GM21529 (cell line): ENCODE measurements at regions not wholly inside any gene's neighbourhood (a gene's known extent, or its start where the extent isn't known, plus 50 kb on each side); places are given as distances from the start of the nearest gene placed in this dataset.
"Not testable (repeated sequence)": the region's sequence is repeated elsewhere in the genome, so short reads cannot be mapped to it uniquely, and the experiment has no call there.

ENCODE experiments used
- ATAC-seq: cut with Tn5 transposase; IDR thresholded peaks from one replicate; pipeline ENCODE4 v1.9.1; 2021; ENCODE audit not compliant: unreplicated experiment

DNA sequence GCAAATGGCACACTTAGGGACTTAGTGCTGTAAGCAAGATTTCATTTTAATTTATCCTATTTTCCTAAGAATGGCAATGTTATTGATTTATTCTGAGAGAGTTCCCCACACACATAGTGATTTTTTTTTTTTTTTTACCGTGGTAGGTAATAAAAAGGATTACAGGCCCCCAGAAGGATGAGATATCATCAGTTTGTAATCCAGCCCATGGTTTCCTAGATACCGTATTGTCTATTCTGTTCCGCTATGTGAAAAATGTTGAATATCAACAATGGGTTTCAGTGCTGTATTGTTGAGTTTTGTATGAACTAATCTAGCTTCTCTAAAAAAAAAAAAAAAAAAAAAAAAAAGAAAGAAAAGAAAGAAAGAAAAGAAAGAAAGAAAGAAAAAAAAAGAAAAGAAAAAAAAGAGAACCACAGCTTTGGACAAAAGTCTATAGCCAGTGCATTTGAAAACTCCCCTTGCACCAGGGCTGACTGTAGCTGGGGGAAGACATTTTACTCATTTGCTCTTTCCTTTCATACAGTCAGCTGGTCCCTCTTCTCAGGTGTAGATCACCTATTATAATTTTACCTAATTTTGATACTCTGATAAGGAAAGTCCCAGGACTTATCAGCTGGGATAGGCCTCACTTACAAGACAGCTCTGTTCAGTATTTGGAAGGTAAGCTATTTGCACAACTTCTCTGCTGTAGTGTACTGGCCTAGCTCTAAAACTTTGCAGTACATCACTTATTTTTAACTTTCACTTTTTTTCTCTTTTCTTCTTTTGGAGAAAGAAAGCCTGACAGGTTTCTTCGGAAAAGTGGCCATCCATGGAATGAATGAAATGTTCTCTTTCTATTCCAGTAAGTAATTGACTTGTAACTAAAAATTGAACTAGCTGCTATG is 101.4 kb upstream of the SOX2 start:
- ATAC-seq: no peak

DNA sequence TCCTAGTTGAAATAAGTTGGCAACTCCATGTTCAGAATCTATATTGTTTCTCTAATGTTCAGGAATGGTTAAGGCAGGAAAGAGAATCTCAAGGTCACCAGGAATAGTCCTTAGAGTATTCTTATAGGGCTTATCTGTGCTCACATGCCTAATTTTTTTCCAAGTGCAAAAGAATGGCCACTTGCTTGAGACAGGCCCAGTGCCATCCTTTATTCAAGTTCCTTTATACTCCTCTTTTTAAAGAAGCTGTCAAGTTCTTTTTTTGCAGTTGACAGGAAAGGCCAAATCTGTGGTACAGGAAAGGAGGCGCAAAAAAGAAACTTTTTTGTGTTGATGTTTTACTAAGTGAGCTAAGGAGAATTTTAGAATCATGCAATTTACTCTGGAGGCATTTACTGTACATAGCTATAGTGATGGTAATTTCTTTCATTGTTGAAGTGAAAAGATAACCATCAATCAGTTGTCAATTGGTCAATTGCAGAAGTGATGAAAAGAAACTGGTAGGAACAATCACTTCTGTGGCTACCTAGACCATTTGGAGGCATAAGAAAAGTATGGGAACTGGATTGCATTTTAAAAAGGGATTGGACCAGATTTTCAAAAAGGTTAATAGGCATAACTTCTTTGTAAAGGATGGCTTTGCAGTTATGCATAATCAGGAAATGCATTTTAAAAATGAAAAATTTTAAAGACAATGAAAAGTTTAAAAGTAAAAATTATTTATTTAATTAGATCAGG is 102.5 kb upstream of the SOX2 start:
- no peak for ATAC-seq

DNA sequence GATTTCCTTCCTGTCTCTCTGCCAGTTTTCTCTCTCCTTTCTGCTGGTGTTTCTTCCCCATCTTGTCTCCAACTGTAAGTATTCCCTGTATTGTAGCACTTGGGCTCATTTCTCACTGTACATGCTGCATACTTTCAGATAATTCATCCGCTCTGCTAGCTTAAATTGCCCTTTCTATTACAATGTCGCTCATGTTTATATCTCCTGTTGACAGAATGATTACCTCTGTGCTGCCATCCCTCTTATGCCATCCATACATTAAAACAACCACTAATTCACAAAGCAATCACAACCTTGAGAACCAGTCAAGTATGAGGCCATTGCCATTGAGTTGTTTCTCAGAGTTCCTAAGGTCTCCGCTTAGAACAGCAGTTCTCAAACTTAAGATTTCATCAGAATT is 107.5 kb upstream of the SOX2 start:
- no peak for ATAC-seq

DNA sequence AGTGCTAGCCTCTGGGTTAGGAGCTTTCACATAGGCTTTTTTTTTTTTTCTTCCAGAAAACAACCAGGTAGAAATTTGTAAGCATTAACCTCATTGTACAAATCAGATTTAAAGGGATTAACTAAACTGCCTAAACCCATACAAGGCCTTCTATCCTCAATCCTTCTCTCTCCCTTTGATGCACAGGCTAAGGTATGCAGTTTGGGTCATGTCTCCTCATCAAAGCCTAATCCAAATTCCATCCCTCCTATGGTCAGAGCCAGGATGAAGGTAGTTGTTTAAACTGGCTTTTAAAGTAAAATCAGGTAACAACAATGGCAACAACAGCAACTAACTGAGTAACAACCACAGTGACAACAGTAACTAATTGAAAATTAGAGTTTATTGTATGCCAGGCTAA is 115.6 kb upstream of the SOX2 start:
- ATAC-seq: no peak

DNA sequence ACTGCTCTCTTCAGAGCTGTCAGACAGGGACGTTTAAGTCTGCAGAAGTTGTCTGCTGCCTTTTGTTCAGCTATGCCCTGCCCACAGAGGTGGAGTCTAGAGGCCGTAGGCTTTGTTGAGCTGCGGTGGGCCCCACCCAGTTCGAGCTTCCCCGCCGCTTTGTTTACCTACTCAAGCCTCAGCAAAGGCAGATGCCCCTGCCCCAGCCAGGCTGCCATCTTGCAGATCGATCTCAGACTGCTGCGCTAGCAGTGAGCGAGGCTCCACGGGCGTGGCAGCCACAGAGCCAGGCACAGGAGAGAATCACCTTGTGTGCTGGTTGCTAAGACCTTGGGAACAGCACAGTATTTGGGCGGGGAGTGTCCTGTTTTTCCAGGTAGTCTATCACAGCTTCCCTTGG is 120.8 kb upstream of the SOX2 start:
- not testable (repeated sequence) for ATAC-seq

DNA sequence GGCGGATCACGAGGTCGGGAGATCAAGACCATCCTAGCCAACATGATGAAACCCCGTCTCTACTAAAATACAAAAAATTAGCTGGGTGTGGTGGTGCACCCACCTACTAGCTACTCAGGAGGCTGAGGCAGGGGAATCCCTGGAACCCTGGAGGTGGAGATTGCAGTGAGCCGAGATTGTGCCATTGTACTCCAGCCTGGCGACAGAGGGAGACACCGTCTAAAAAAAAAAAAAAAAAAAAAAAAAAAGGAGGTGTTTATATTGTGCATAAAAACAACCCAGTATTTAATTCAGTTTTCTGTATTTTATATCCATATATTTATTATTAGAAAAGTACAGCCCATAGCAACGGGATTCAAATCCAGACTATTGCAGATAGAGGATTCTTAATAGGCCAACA is 129.1 kb upstream of the SOX2 start:
- ATAC-seq: no peak

DNA sequence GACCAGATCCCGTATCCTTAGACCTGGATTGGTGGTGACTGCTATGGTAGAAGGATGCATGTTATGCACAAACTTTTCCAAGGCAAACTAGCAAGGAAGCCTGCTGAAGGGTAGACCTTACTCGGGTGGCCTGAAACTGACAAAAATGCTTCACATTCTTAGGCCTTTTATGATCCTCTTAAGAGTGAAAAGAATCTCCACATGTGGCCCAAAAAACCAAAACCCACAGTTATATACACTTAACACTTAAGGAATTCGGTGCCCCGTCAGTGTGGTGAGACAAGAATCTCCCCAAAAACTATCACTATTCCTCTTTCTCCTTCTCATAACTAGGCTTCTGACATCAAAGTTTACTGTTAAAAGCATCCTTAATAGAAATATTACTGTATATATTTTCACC is 130.1 kb upstream of the SOX2 start:
- no peak for ATAC-seq

DNA sequence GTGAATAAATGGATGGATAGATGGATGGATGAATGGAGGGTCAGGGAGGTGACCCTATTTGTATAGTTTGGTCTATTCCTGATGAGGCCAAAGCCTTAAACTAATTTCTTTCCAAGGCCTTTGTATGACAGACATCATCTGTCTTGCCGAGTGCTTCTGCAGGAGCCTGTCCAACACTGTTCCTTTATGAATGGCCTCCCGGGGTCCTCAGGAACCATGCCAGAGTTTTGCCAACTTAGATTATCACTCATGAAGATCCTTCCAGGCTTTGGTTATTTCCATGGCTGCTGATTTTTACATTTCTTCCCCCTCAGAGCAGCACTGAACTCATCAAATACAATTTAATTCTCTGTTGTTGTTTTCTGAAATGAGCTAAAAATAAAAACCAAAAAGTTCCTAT is 133.0 kb upstream of the SOX2 start:
- no peak for ATAC-seq

DNA sequence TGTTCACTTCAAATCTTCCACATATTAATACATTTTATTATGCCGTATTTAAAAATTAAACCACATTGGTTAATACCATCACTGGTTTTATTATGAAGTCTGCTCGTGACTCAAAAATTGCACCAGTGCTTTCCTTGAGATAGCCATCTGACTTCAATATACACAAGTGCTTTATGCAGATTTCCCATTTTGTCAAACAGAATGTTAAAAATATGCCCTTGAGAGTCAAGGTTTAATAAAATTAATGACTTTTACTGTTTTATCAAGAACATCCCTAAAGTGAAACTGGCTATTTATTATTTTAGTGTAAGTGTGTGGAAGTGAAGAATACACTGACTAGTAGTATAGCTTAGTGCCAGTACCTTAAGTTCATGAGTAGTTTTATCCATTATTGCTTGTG is 139.3 kb upstream of the SOX2 start:
- ATAC-seq: no peak

DNA sequence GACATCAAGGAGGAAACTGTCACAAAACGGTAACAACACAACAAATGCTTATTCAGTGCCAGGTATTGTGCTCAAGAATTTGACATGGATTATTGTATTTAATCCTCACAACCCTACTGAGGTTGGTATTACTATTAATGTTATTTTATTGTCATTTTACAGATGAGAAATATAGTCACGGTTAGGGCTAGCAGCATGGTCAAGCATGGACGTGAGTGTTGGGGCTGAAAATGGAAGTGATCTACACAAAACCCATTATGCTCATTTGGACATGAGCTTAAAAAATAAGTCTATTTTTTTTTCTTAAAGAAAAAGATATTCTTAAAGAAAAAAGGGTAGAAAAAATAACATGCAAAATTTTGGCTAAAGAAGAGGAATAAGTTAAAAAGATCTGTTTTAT is 141.3 kb upstream of the SOX2 start:
- no peak for ATAC-seq

DNA sequence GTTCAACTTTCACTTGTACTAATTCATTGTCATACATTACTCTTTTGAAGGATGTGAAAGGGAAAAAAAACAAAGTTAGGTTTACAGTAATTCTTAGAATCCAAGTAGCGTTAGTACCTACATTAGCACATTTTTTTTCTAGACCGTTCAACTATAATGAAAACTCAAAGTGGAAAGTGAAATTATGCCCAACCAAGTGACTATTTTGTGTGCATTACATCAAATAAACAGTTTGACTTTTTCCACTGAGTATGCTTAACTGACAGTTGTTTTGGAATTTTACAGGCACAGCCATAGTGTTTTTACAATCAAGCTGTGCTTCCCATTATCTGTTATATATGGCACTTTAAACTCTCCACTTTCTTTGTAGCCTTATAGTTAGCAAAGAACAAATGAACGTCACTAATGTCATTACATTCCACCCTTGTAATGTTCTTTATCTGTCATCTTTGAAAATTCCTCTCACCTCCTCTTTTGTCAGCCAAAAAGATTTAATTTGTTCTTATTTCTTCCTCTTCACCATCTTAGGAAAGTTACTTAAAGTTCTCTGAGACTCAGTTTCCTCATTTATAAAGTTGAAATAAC is 142.3 kb upstream of the SOX2 start:
- no peak for ATAC-seq

DNA sequence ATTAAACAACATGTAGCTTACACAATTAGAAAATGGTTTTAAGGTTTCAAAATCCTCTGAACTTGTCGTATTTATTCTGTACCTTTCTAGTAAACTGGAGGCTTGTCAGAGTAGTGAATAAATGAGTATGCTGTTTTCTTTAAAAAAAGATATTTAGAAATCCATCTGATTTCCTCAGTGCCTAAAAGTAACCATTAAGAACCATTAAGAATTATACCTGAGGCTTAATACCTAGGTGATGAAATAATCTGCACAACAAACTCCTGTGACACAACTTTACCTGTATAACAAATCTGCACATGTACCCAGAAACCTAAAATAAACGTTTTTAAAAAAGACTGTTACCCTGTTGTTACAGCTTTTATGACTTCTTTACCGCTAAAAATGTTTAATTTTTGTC is 143.0 kb upstream of the SOX2 start:
- no peak for ATAC-seq

DNA sequence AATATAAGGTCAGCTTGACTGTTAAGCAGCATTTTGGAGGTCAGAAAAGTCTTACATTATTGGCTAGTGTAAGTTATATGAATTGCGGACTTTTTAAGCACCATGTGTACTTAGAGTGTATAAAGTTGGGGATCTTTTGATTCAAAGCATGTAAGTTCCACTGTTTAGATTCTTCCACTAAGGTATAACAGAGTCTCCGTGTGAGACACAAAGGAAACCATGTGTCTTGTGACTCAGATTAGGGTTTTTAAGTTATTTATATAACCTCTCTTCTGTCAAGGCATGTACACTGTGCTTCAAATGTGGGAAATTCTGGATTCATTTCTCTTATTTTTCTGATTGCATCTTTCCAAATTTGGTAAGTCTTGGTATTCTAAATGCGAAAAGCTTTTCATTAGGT is 143.5 kb upstream of the SOX2 start:
- ATAC-seq: no peak

DNA sequence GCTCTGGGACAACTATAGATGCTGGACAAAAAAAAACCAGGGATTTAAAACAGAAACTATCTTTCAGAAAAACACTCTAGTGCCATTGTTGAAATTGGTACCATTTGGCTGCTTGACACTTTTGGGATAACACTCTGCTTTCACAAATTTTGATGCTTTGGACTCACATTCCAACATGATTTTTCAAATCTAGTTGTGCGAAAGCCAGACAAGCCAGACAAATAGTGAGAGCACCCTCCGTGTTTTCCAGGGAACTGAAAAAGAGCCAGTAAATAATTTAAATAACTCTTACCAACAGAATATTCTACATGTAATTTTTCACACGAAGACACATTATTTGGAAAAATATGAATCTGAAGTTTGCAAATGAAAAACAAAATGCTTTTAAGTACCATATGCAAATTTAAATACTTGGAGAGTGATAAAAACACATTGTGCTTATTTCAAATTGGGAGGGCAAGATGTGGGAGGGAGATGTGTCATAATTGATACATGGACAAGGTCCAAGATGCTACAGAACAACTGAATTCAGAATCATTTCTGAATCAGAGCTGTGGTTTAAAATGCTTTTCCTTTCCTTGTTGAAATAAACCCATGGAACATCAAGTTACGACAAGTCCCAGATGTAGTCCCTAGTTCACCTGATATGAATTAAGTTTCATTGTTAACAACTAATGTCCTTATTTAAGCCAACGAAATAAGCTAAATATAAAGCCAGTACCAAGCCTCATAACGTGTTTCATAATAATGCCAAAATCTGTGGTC is 144.2 kb upstream of the SOX2 start:
- no peak for ATAC-seq

DNA sequence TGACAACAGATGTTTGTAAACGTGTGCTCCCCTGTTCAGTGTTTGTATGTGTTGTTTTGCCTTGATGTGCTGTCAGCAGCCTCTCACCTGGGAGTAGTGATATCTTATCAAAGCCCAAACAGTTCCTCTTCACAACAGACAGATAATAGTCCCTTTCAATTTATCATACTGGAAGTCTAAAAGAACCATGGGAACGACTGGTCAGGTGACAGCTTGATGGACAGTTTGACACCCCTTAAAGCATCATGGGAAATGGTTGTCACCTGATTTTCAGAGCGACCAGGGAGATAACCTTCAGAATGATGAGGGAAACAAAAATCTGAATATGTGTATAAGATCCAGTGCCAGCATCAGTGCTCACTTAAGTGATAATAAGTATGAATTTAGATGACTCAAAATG is 146.3 kb upstream of the SOX2 start:
- ATAC-seq: no peak

DNA sequence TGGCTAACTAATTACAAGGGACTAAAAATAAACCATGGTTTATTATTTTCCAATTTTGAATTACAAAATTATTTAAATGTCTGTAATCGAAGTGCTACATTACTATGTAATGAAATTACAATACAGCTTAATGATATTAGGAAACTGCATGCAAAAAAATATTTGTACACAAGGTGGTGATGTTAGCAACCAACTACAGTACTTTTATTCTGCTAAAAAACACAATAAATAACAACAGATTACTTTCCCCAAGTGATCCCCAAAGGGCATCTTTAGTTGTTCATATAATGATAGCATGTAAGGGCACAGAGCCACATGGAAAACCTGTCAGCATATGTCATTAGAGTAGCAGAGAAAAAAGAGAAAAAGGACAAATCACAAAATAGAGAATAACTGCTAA is 147.5 kb upstream of the SOX2 start:
- ATAC-seq: no peak

DNA sequence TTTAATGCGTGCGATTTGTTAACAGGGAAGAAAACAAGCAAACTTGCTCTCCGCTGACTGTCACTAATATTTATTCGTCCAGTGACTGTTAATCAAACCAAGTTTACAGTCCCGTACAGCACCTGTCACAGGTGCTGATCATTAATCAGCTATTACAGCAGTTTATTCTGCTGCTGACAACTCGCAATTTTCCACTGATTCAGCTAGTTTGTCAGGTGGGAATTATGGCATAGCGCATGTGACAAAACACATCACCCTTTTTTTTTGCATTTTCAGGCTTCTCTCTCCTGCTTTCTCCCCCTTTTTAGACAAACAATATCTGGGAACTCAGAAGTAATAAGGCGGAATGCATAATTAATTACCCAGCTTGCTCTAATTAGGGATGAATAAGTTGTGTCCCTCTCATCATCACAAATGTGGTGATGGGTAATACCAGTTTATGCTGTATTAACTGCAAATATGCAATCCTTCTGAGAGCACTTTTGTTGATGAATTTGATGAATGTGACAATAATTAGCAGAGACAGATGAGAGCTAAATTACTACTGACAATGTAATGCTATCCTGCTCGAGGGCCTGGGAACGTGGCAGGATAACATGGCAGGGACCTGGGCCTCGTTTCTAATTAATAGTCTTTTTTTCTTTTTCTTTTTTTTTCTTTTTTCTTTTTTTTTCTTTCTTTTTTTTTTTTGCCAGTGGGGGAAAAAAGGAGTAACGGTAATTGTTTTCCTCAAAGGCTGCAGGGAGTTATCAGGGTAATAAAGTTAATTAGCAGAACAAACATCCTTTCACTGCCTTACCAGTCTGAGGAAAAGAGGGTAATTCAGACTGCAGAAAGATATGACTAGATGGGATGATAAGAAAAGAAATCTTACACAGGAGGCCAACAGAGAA is 150.3 kb upstream of the SOX2 start:
- no peak for ATAC-seq

DNA sequence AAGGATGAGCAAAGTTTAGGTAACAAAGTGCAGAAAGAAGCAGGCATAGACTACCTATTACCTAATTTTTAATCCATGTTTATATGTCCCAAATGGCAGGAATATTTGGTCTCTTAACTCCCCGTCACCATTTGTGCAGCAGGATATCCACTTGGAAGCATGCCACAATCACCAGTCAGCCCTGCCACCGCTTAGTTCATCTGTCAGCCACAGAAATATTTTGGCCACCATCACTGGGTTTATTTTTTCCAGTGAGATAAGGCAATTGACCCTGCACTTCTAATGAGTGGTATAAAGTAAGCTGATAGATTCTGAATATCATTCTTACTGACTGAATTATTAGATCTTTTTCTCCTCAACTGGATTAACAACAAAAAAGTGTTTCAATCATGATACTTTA is 152.9 kb upstream of the SOX2 start:
- no peak for ATAC-seq

DNA sequence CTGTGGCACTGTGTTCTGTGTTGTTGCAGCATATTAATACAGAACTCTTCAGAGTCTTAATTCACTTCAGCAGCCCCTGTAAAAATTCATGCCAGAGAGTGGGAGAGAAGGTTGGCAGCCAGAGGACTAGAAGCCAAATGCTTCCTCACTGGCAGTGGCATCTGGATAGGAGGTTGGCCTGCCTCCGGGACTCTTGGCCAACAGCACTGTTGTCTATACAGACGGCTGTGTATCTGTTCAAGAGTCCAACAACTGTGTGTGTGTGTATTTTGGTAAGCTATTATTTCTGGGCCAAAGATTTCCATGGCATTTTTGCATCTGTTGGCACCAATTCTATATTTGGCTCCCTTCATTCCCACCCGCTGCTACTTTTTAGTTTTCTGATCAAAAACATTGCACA is 156.0 kb upstream of the SOX2 start:
- no peak for ATAC-seq

DNA sequence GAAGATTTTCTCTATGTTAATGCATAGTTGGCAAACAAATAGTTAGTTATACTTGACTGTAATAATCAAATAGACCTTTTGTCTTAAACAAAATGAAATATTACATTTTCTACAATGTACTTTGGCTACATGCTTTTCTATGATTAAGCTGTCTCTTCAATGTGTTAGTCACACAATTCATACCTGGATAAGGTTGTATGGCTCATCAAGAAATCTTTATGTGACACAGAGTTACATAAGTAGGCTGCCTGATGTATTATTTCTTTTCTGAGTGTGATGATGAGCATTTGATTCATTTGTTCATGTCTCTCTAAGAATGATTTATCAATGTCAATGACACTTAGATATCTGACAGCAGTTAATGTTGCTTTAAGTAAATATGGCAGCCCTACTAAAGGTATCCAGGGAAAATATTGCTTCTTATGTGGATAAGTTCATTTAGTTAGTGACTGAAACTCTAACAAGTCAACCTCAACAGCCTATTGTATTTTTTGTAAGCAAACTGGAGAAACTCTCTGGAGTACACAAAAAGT is 157.4 kb upstream of the SOX2 start:
- no peak for ATAC-seq
